Esophagus muscularis mucosa (tissue), 4 donors: ENCODE measurements at regions not wholly inside any gene's neighbourhood (a gene's known extent, or its start where the extent isn't known, plus 50 kb on each side); places are given as distances from the start of the nearest gene placed in this dataset.

Source experiments
- DNase-seq: peaks from one replicate; pipeline ENCODE4 v3.0.0-alpha.2; 2017; ENCODE audit errors: extremely low spot score
- H3K27ac ChIP-seq, 4 donors: fragments of 200-600 bp; sonication (generic); replicated peaks in 1 of 4; 1 replicate in 3 of 4; 2 replicates in 1 of 4; pipeline ENCODE4 v1.5.1; 2016 to 2019; ENCODE audit warnings: mild to moderate bottlenecking in 1 of 4
- H3K27me3 ChIP-seq, 4 donors: fragments of 200-600 bp; sonication (generic); one replicate each; pipeline versions ENCODE4 v1.5.1 to v1.6.0; 2016 to 2019
- H3K36me3 ChIP-seq, 4 donors: fragments of 200-600 bp; sonication (generic); one replicate each; pipeline ENCODE4 v1.5.1; 2016 to 2019
- H3K4me1 ChIP-seq, 4 donors: fragments of 200-600 bp; sonication (generic); one replicate each; pipeline ENCODE4 v1.5.1; 2016 to 2019
- H3K4me3 ChIP-seq, 4 donors: fragments of 200-600 bp; sonication (generic); 1 replicate in 2 of 4; 2 replicates in 2 of 4; pipeline ENCODE4 v1.5.1; 2016 to 2019; ENCODE audit warnings: mild to moderate bottlenecking in 4 of 4, moderate library complexity in 1 of 4
- H3K9me3 ChIP-seq, 4 donors: fragments of 200-600 bp; sonication (generic); 1 replicate in 3 of 4; 2 replicates in 1 of 4; pipeline ENCODE4 v1.5.1; 2016 to 2019
- EP300 ChIP-seq: sonication (generic); formaldehyde crosslinking; IDR thresholded peaks from one replicate; pipeline ENCODE4 v1.6.1; 2017; ENCODE audit warnings: antibody characterized with exemption
- POLR2A ChIP-seq: fragments of 450-650 bp; IDR thresholded peaks from one replicate; pipeline ENCODE4 v1.6.1; 2017; ENCODE audit warnings: antibody characterized with exemption, moderate library complexity, mild to moderate bottlenecking, low read depth
- POLR2AphosphoS5 ChIP-seq, 2 donors: sonication (generic); formaldehyde crosslinking; IDR thresholded peaks; one replicate each; pipeline ENCODE4 v1.6.1; 2017; ENCODE audit warnings: antibody characterized with exemption in 2 of 2
- WGBS: methylation state at CpG from one replicate; pipeline ENCODE4 v1.1.5; 2018; 5-methylcytosine and 5-hydroxymethylcytosine counted together
- intact Hi-C: fragments of 100-400 bp; cut with DNase I; formaldehyde crosslinking; loops from one replicate; pipeline ENCODE4 v1.15.1; 2023
- TF ChIP-seq, protein P1 (sequence below), 3 experiments: fragments of 200-600 bp in 2 of 3; fragments of 450-650 bp in 1 of 3; sonication (generic) in 2 of 3; IDR thresholded peaks; one replicate each; pipeline ENCODE4 v1.5.1; 2017 to 2019; ENCODE audit warnings: antibody characterized with exemption in 3 of 3, mild to moderate bottlenecking in 2 of 3, moderate library complexity in 1 of 3

DNA sequence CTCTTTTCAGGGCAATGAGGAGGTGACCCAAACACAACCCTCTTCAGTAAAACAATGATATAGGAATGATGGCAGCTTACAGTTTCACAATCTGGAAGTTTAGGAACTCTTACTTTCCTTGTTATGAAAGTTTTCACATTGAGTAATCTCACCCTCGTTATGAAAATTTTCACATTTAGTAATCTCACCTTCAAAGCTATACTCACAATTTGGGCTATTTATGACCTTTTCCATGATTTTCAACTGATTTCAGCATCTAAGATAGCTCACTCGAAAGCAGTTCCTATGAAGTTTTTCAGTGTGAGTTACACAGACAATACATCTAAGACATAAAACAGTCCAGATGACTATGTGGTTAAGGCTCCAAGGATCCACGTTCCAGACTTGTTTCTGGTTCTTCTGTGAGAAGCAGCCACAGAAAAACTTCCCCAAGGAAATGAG, 57.1 kb downstream of the FOXD1 start:
- H3K9me3 ChIP-seq, result no peaks in the 10 kb centered on the region
- H3K27me3 ChIP-seq, result no peaks in the 10 kb centered on the region
- 80% methylated on average over 3 of the region's 3 CpGs for WGBS
- intact Hi-C loops, result no loop called here
- peaks cover 0 to 20% (median 8%) of the 10 kb centered on the region in 4 donors for H3K4me1 ChIP-seq
- H3K4me3 ChIP-seq, result no peak overlapping the region
- no peaks in the 10 kb centered on the region for H3K36me3 ChIP-seq
- no peak overlapping the region for H3K27ac ChIP-seq
- DNase-seq, result no peak
- TF ChIP-seq POLR2A (no peak), POLR2AphosphoS5 (IDR thresholded peaks at IDR 0.05) (no peak), EP300 (no peak)
- TF ChIP-seq, protein P1, sequence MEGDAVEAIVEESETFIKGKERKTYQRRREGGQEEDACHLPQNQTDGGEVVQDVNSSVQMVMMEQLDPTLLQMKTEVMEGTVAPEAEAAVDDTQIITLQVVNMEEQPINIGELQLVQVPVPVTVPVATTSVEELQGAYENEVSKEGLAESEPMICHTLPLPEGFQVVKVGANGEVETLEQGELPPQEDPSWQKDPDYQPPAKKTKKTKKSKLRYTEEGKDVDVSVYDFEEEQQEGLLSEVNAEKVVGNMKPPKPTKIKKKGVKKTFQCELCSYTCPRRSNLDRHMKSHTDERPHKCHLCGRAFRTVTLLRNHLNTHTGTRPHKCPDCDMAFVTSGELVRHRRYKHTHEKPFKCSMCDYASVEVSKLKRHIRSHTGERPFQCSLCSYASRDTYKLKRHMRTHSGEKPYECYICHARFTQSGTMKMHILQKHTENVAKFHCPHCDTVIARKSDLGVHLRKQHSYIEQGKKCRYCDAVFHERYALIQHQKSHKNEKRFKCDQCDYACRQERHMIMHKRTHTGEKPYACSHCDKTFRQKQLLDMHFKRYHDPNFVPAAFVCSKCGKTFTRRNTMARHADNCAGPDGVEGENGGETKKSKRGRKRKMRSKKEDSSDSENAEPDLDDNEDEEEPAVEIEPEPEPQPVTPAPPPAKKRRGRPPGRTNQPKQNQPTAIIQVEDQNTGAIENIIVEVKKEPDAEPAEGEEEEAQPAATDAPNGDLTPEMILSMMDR (IDR thresholded peaks at IDR 0.05), result no peak

DNA sequence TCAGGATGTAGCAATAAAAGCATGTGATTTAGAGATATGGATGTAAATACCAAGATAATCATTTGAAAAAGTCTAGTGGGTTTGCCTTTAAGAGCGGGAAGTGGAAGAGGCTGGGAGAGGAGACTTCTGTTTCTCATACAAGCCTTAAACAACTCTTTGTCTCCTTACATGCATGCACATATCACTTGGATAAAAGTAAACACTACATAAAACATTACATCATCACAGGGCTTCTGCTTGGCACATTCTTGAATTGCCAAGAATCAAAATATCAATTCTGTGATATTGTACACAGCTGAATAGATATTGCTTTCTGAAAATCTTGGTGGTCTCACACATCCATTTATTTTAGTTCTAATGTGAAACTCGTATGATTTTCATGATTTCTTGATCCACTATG, 57.6 kb downstream of the FOXD1 start:
- no peak for DNase-seq
- TF ChIP-seq POLR2A (no peak), EP300 (no peak), POLR2AphosphoS5 (IDR thresholded peaks at IDR 0.05) (no peak)
- TF ChIP-seq, protein P1 (IDR thresholded peaks at IDR 0.05), result no peak
- intact Hi-C loops, result no loop called here
- no peaks in the 10 kb centered on the region for H3K27me3 ChIP-seq
- no peak overlapping the region for H3K4me3 ChIP-seq
- 89% methylated on average over 2 of the region's 2 CpGs for WGBS
- no peaks in the 10 kb centered on the region for H3K36me3 ChIP-seq
- H3K9me3 ChIP-seq, result peaks cover 0 to 2% (median 0%) of the 10 kb centered on the region in 4 donors
- H3K27ac ChIP-seq, result no peak overlapping the region
- H3K4me1 ChIP-seq, result peaks cover 0 to 20% (median 8%) of the 10 kb centered on the region in 4 donors

DNA sequence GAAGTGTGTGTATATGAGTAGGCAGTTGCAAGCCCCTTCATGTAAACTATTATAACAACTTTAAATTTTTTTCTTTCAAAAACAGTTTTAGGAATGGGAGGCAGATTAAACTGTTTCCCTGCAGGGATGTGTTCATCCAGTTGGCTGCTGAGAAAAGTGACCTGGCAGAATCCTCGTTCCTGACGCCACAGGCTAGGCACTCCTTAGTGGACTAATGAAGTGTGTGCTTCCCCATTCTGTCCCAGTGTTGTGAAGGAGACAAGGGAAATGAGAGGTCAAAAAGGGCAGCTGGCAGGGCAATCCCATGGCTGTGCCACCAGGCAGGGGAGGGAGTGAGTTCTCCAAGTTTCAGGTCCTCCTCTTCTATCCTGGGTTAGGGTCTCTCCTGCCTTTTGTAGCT, 59.8 kb downstream of the FOXD1 start:
- H3K36me3 ChIP-seq, result no peaks in the 10 kb centered on the region
- peaks cover 0 to under 1% (median 0%) of the 10 kb centered on the region in 4 donors for H3K27me3 ChIP-seq
- TF ChIP-seq POLR2A, result no peak
- TF ChIP-seq, protein P1 (IDR thresholded peaks at IDR 0.05), result no peak
- TF ChIP-seq POLR2AphosphoS5 (IDR thresholded peaks at IDR 0.05), result no peak
- TF ChIP-seq EP300, result no peak
- H3K9me3 ChIP-seq, result peaks cover 0 to 17% (median 9%) of the 10 kb centered on the region in 4 donors
- peaks cover 0 to 20% (median 8%) of the 10 kb centered on the region in 4 donors for H3K4me1 ChIP-seq
- WGBS, result 44% methylated on average over 2 of the region's 2 CpGs
- DNase-seq, result no peak
- intact Hi-C loops, result no loop called here
- H3K4me3 ChIP-seq, result no peak overlapping the region
- peak overlapping the region in 1 of 4 donors; percentile 31 for H3K27ac ChIP-seq

DNA sequence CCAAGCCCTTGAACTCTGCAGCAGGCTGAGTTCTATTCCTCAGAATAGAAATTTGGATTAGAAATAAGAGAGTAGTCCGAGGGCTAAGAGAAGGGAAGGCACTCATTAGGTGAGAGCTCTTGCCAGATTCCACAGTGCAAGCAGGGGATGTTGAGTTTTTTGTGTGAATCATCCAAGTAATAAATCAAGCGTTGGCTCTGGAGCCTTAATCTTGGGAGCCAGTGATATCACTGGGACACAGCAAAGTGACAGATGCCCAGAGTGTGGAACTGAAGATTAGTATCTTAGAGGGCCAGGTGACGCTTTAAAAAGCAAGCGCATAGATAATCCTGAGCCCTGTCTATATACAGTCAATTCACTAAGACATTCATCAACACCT, 60.3 kb downstream of the FOXD1 start:
- DNase-seq, result no peak
- intact Hi-C loops, result no loop called here
- Histone ChIP-seq H3K4me1 (peaks cover 0 to 20% (median 8%) of the 10 kb centered on the region in 4 donors), H3K27me3 (peaks cover 0 to 5% (median 0%) of the 10 kb centered on the region in 4 donors), H3K36me3 (no peaks in the 10 kb centered on the region), H3K27ac (peak overlapping the region in 1 of 4 donors; percentile 46), H3K9me3 (peaks cover 0 to 17% (median 9%) of the 10 kb centered on the region in 4 donors), H3K4me3 (no peak overlapping the region)
- TF ChIP-seq POLR2A, result no peak
- TF ChIP-seq, protein P1 (IDR thresholded peaks at IDR 0.05), result no peak
- no peak for TF ChIP-seq EP300
- TF ChIP-seq POLR2AphosphoS5 (IDR thresholded peaks at IDR 0.05), result no peak
- WGBS, result 46% methylated on average over 4 of the region's 4 CpGs
